Upper lobe of left lung (tissue), 6 donors: ENCODE measurements at regions not wholly inside any gene's neighbourhood (a gene's known extent, or its start where the extent isn't known, plus 50 kb on each side); places are given as distances from the start of the nearest gene placed in this dataset.

Source experiments
- ATAC-seq, 2 donors: fragments of 200-7000 bp; cut with Tn5 transposase; one replicate each; pipeline ENCODE4 v1.9.1; 2022; ENCODE audit warnings: mild to moderate bottlenecking in 2 of 2, moderate library complexity in 2 of 2; ENCODE audit not compliant: low FRiP score in 2 of 2
- DNase-seq, 2 donors: peaks; one replicate each; pipeline ENCODE4 v3.0.0-alpha.2; 2019 to 2020
- H3K27ac ChIP-seq, 4 donors: fragments of 200-600 bp; sonication (generic); one replicate each; pipeline ENCODE4 v1.5.1; 2016 to 2019
- H3K27me3 ChIP-seq, 4 donors: fragments of 200-600 bp; sonication (generic); one replicate each; pipeline ENCODE4 v1.5.1; 2017 to 2019
- H3K36me3 ChIP-seq, 4 donors: fragments of 200-600 bp; sonication (generic); one replicate each; pipeline ENCODE4 v1.5.1; 2016 to 2019
- H3K4me1 ChIP-seq, 4 donors: fragments of 200-600 bp; sonication (generic); one replicate each; pipeline ENCODE4 v1.5.1; 2018 to 2019
- H3K4me3 ChIP-seq, 4 donors: fragments of 200-600 bp; sonication (generic); one replicate each; pipeline ENCODE4 v1.5.1; 2017 to 2019; ENCODE audit warnings: mild to moderate bottlenecking in 2 of 4, moderate library complexity in 1 of 4
- H3K9me3 ChIP-seq, 4 donors: fragments of 200-600 bp; sonication (generic); one replicate each; pipeline ENCODE4 v1.5.1; 2018 to 2019
- CTCF ChIP-seq, 6 experiments: fragments of 450-650 bp in 4 of 6; fragments of 200-600 bp in 2 of 6; sonication (generic) in 2 of 6; IDR thresholded peaks; one replicate each; pipeline ENCODE4 v1.5.1; 2016 to 2019; ENCODE audit warnings: antibody characterized with exemption in 6 of 6
- EP300 ChIP-seq, 4 donors: sonication (generic); formaldehyde crosslinking; IDR thresholded peaks; one replicate each; pipeline ENCODE4 v1.5.1; 2017; ENCODE audit warnings: antibody characterized with exemption in 4 of 4, control low read depth in 2 of 4
- POLR2A ChIP-seq, 4 donors: fragments of 450-650 bp; IDR thresholded peaks; one replicate each; pipeline ENCODE4 v1.5.1; 2016 to 2017; ENCODE audit warnings: antibody characterized with exemption in 4 of 4, mild to moderate bottlenecking in 2 of 4
- POLR2AphosphoS5 ChIP-seq, 2 donors: sonication (generic); formaldehyde crosslinking; IDR thresholded peaks; one replicate each; pipeline ENCODE4 v1.5.1; 2017; ENCODE audit warnings: antibody characterized with exemption in 2 of 2
- WGBS, 2 donors: methylation state at CpG; one replicate each; pipeline ENCODE4 v1.1.5; 2017 to 2018; 5-methylcytosine and 5-hydroxymethylcytosine counted together
- donor health status: DM: no; HTN: no; CAD: no; lungs with moderate emphysema.
- donor health status: DM: no; HTN: yes; CAD: no; lungs with severe emphysema.

GRCh38 chr14:95406756-95407277 is 87.1 kb upstream of the CLMN start:
- H3K27ac ChIP-seq: no peak overlapping the region

DNA sequence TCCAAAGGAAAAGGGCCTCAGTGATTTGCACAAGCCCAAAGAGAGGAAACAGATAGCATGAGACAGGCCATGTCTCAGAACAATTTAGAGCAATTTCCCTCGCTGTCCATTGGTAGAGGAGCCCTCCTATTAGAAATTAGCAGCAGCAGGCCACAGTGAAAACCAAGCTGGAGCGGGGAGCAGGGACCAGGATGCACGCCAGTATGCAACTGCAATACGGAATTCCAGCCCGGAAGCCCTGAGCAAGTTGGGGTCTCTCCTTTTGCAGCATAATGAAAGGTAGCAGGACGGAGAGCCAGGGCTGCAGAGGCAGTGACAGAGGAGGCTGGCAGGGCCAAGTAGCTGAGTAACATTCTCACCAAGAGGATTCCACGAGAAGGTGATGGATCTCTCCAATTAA is 84.9 kb upstream of the CLMN start:
- Histone ChIP-seq H3K36me3 (peaks cover 0 to 6% (median 0%) of the 10 kb centered on the region in 4 donors), H3K4me3 (no peak overlapping the region), H3K27me3 (no peaks in the 10 kb centered on the region), H3K4me1 (no peaks in the 10 kb centered on the region), H3K9me3 (no peaks in the 10 kb centered on the region), H3K27ac (no peak overlapping the region)
- TF ChIP-seq POLR2A (IDR thresholded peaks at IDR 0.05) (no peak), CTCF (IDR thresholded peaks at IDR 0.05) (no peak), POLR2AphosphoS5 (IDR thresholded peaks at IDR 0.05) (no peak), EP300 (IDR thresholded peaks at IDR 0.05) (no peak)
- WGBS, 2 donors: 80 to 86% methylated on average over 7 of the region's 7 CpGs
- ATAC-seq (no peak), DNase-seq (no peak)

More at GRCh38 chr14:95406756-95407277, 87.1 kb upstream of the CLMN start:
- Histone ChIP-seq H3K4me1 (no peaks in the 10 kb centered on the region), H3K36me3 (peaks cover 0 to 6% (median 0%) of the 10 kb centered on the region in 4 donors), H3K4me3 (no peak overlapping the region), H3K9me3 (no peaks in the 10 kb centered on the region), H3K27me3 (no peaks in the 10 kb centered on the region)
- TF ChIP-seq CTCF (IDR thresholded peaks at IDR 0.05): no peak
- TF ChIP-seq EP300 (IDR thresholded peaks at IDR 0.05): no peak
- TF ChIP-seq POLR2AphosphoS5 (IDR thresholded peaks at IDR 0.05): no peak
- TF ChIP-seq POLR2A (IDR thresholded peaks at IDR 0.05): no peak
- no peak for DNase-seq
- WGBS, 2 donors: 69 to 73% methylated on average over 5 of the region's 5 CpGs
- ATAC-seq: no peak

DNA sequence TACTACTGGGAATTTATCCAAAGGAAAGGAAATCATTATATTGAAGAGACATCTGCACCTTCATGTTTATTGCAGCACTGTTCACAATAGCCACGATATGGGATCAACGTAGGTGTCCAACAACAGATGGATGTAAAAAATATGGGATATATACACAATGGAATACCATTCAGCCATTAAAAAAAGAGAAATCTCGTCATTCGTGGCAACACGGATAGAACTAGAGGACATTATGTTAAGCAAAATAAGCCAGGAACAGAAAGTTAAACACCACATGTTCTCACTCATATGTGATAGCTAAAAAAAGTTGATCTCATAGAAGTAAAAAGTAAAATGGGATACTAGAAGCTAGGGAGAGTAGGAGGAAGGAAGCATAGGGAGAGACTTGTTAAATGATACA is 82.9 kb upstream of the CLMN start:
- TF ChIP-seq POLR2AphosphoS5 (IDR thresholded peaks at IDR 0.05): no peak
- no peak for TF ChIP-seq POLR2A (IDR thresholded peaks at IDR 0.05)
- no peak for TF ChIP-seq CTCF (IDR thresholded peaks at IDR 0.05)
- TF ChIP-seq EP300 (IDR thresholded peaks at IDR 0.05): no peak
- no peaks in the 10 kb centered on the region for H3K27me3 ChIP-seq
- no peak for ATAC-seq
- no peaks in the 10 kb centered on the region for H3K9me3 ChIP-seq
- DNase-seq: no peak
- WGBS, 2 donors: 87 to 89% methylated on average over 5 of the region's 5 CpGs
- no peak overlapping the region for H3K4me3 ChIP-seq
- H3K4me1 ChIP-seq: no peaks in the 10 kb centered on the region
- H3K36me3 ChIP-seq: no peaks in the 10 kb centered on the region
- H3K27ac ChIP-seq: no peak overlapping the region

- DNase-seq: no peak
- WGBS, 2 donors: 88 to 90% methylated on average over 2 of the region's 2 CpGs
- Histone ChIP-seq H3K4me1 (no peaks in the 10 kb centered on the region), H3K4me3 (no peak overlapping the region), H3K27ac (no peak overlapping the region), H3K9me3 (no peaks in the 10 kb centered on the region), H3K27me3 (no peaks in the 10 kb centered on the region), H3K36me3 (no peaks in the 10 kb centered on the region)
- no peak for ATAC-seq
- no peak for TF ChIP-seq EP300 (IDR thresholded peaks at IDR 0.05)
- no peak for TF ChIP-seq POLR2AphosphoS5 (IDR thresholded peaks at IDR 0.05)
- TF ChIP-seq POLR2A (IDR thresholded peaks at IDR 0.05): no peak
- no peak for TF ChIP-seq CTCF (IDR thresholded peaks at IDR 0.05)
Measured at GRCh38 chr14:95402176-95402575, 82.5 kb upstream of the CLMN start.
